HG03139 (cell line): ENCODE measurements at regions not wholly inside any gene's neighbourhood (a gene's known extent, or its start where the extent isn't known, plus 50 kb on each side); places are given as distances from the start of the nearest gene placed in this dataset.
"Not testable (repeated sequence)": the region's sequence is repeated elsewhere in the genome, so short reads cannot be mapped to it uniquely, and the experiment has no call there.

ENCODE experiments used
- ATAC-seq: cut with Tn5 transposase; IDR thresholded peaks from one replicate; pipeline ENCODE4 v1.9.1; 2021; ENCODE audit not compliant: unreplicated experiment

- no peak for ATAC-seq
These were observed 161.5 kb downstream of the NRIP1 start for GRCh38 chr21:14903172-14903865.

GRCh38 chr21:14901482-14901958 is 163.3 kb downstream of the NRIP1 start:
- no peak for ATAC-seq

- no peak for ATAC-seq
These were observed 164.2 kb downstream of the NRIP1 start for GRCh38 chr21:14900611-14901010.

GRCh38 chr21:14900058-14900457 is 164.7 kb downstream of the NRIP1 start:
- ATAC-seq = no peak

GRCh38 chr21:14895792-14896191 is 169.0 kb downstream of the NRIP1 start:
- ATAC-seq = no peak

GRCh38 chr21:14890141-14890540 is 174.7 kb downstream of the NRIP1 start:
- ATAC-seq = no peak

- ATAC-seq = no peak
These were observed 175.6 kb downstream of the NRIP1 start for GRCh38 chr21:14889080-14889810.

- no peak for ATAC-seq
These were observed 176.6 kb downstream of the NRIP1 start for GRCh38 chr21:14888202-14888601.

- ATAC-seq = no peak
These were observed 178.8 kb downstream of the NRIP1 start for GRCh38 chr21:14886001-14886400.

GRCh38 chr21:14883351-14883750 is 181.4 kb downstream of the NRIP1 start:
- no peak for ATAC-seq

GRCh38 chr21:14882545-14882944 is 182.3 kb downstream of the NRIP1 start:
- ATAC-seq = not testable (repeated sequence)

GRCh38 chr21:14881863-14882499 is 182.8 kb downstream of the NRIP1 start:
- ATAC-seq = no peak

- no peak for ATAC-seq
These were observed 183.9 kb downstream of the NRIP1 start for GRCh38 chr21:14880922-14881321.

- ATAC-seq = no peak
These were observed 185.3 kb downstream of the NRIP1 start for GRCh38 chr21:14879458-14879857.

GRCh38 chr21:14878971-14879370 is 185.8 kb downstream of the NRIP1 start:
- no peak for ATAC-seq

GRCh38 chr21:14877581-14878228 is 187.1 kb downstream of the NRIP1 start:
- ATAC-seq = no peak

- no peak for ATAC-seq
These were observed 188.3 kb downstream of the NRIP1 start for GRCh38 chr21:14876524-14876840.

GRCh38 chr21:14875704-14876523 is 188.9 kb downstream of the NRIP1 start:
- ATAC-seq = peak; percentile 77

- no peak for ATAC-seq
These were observed 189.6 kb downstream of the NRIP1 start for GRCh38 chr21:14875186-14875585.

- ATAC-seq = no peak
These were observed 190.4 kb downstream of the NRIP1 start for GRCh38 chr21:14874379-14874778.

- ATAC-seq = no peak
These were observed 192.9 kb downstream of the NRIP1 start for GRCh38 chr21:14871861-14872260.
